HG02943 (cell line): ENCODE measurements at regions not wholly inside any gene's neighbourhood (a gene's known extent, or its start where the extent isn't known, plus 50 kb on each side); places are given as distances from the start of the nearest gene placed in this dataset.

ENCODE experiments used
- ATAC-seq: cut with Tn5 transposase; IDR thresholded peaks from one replicate; pipeline ENCODE4 v1.9.1; 2021; ENCODE audit warnings: mild to moderate bottlenecking, low read depth, moderate library complexity; ENCODE audit not compliant: unreplicated experiment

DNA sequence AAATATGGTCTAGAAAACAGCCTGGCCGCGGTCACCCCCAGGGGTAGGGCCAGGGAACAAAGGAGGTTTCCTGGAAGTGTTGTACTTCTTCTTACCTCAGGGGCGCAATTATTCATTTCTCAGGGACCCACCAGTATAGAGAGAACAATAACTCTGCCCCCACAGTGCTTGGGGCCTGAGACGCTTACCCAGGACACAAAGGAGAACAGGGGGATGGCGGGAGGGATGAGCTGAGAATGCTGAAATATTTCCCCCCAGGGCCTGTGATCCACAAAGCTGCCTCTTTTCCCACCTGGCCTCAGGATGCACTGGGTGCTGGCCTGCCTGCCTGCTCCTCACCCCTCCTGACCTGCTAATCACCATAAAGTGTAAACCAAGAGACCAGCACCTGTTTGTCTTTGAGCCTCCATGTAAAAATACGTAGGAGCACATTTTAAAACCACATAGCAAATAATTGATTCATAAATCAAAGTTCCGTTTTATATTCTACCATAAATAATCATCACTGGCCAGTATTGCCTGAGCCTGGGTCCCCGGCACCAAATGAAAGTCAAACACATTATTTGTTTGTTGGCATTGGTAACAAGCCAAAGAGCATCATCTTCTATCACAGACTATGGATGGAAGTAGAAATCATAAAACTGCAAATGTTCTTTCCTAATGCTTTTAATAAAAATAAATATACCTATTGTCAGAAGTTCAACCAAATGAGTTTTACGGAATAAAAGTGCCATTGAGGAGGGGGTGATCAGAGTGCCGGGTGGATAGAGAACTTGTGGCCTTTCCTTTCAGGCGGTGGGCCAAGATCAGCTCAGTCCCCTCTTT is 67.3 kb upstream of the RMDN2 start:
- no peak for ATAC-seq

DNA sequence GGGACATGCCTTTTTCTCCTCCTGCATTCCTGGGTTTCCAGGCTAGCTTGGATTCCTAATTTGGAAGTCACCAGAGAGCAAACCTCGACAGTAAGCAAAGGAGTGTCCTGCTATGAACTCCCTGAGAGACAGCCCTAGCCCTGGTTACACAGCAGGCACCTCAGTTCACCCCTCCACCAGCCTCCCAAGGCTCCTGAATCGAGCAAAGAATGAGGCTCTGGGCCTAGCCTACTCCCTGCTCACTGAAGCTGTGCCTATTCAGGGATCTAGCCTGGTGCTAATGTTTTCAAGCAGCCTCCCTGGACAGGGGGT is 66.7 kb upstream of the RMDN2 start:
- no peak for ATAC-seq

DNA sequence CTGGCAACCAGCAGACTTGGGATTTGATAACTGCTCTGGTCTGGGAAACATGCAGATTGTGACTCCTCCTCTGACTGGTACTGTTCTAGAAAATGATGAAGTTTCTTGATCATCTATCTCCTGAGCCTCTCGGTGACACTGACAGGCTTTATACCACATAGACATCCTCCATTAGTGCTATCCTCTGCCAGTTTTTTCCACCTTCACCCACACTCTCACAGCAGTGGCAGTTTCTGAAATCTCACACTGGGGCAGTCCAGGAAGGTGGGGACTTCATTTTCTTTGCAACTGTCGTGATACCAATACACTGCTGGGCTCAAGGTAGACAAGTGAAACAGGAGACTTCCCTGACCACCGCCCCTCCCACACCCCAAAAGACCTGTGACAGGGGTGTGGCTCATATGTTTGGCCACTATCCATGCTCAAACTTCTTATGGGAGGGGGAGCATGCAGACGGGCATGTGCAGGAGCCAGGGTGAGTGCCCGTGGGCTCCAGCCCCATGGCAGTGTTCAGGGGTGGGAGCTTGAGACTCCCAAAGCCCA is 66.3 kb upstream of the RMDN2 start:
- ATAC-seq = no peak

DNA sequence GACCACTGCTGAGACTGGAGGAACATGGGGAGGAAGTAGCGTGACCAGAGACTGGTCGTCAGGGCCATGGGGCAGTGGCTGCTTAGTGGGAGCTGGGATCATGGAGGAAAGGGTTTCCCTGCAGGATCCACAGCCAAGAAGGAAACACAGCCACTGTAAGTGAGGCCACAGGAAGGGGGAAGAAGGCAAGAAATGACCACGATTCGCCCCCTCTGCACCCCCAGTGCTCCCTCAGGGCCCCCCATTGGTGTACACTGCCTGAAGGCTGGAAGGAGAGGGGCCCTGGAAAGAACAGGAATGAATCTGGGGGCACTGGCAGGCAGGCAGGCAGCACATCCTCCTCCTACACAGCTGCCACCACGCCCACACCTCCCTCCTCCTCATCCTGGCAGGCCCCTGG is 62.5 kb upstream of the RMDN2 start:
- no peak for ATAC-seq

DNA sequence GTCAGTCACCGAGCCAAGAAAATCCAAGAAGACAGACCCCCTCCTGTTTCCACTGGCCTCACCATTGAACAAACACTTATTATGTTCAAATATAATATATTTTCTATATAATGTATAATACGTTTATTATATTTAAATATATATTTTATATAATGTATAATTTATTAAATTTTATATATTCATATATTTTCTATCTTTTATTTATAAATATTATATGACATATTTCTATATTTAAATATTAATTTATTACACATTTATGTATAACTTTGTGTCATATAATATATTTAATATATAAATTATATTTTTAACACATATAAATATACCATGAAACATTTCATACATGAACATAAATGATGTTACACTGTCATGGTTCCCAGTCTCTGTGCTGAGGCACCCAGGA is 60.9 kb upstream of the RMDN2 start:
- no peak for ATAC-seq

DNA sequence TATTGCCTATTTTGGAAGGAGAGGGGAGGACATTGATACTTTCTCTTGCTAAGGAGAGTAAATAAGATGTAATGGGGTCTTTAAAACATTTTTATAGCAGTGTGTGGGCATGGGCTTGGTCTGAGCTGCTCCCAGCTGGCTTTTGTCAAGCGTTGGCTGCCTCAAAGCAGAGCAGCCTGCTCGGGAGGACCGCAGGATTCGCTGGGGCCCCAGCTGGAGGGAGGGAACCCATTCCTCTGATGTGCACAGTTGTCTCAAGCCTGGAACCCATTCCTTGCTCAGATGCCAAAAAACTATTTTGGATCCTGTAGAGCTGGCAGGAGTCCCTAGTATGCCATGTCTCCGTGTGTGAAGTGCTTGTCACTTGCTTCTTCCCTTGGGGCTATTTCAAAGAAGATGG is 59.4 kb upstream of the RMDN2 start:
- ATAC-seq = no peak

DNA sequence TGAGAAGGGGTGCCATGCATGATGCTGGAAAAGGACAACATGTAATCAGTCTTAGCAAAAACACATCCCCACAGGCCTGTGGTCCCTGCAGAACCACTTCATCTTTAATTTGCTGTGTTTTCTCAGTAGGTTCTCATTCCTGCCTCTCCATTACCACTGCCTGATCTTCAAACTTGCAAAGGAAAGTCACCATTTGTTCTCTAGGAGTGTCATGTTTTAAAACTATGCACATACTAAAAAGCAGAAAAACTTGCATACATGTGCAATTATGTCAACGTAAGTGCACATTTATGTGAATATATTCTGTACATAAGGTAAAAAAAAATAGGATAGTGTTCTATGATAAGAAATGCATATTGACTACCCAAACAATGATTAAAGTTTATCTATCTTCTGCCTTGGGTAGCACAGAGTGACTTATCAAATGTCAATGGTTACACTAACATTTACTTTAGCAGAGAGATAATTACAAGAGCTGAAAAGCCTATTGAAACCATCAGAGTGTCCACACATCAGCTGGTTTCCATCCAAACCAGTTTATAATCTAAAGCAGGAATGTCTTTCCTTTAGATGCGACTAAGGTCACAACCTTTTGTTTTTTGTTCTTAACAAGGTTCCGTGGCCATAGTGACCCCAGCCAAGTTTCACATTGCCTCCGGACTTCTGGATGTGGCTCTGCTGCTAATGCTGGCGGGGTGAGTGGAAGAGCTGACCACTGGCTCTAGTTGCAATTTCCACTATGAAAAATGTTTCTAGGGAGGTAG is 58.7 kb upstream of the RMDN2 start:
- no peak for ATAC-seq

DNA sequence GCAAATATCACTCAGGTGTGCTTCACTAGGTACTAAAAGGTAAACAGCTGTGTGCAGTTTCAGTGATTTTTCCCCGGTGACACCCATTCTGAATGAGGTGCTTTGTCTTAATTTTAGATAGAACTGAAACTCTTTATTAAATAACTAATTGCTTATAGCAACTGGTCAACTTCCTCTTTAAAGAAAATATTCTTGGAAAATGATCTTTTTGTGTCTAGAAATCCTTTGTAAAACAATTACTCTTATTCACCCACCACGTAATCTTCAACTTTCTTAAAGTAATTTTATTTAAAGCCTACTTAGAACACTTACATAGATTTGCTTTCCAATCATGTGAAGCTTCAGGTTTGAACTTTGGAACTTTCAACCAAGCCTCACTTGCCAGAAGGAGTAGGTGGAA is 57.9 kb upstream of the RMDN2 start:
- ATAC-seq = no peak

DNA sequence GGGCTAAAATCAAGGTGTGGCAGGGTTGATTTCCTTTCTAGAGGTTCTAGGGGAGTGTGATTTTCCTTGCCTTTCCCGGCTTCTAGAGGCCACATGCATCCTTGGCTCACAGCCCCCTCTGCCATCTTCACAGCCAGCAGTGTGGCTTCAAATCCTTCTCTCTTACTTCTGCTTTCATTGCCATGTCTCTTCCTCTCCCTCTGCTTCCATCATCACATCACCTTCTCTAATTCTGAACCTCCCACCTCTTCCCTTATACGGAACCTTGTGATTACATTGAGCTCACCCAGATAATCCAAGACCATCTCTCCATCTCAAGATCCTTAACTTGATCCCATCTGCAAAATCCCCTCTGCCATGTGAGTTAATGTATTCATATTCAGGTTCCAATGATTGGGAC is 56.2 kb upstream of the RMDN2 start:
- no peak for ATAC-seq

DNA sequence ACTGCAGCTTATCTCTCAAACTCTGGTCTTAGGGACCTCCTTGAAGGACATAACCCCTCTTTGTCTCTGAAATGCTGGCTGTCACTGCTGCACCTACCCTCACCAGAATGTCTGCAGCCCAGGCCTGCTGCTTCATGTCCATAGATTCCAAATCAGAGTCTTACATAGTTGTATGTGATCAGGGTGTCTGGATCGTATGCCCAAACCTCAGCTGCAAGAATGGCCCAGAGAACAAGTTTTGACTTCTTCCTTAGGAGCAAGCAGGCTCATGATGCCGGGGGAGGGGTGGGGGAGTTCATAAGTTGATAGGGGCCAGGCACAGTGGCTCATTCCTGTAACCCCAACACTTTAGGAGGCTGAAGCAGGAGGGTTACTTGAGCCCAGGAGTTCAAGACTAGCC is 55.8 kb upstream of the RMDN2 start:
- no peak for ATAC-seq

DNA sequence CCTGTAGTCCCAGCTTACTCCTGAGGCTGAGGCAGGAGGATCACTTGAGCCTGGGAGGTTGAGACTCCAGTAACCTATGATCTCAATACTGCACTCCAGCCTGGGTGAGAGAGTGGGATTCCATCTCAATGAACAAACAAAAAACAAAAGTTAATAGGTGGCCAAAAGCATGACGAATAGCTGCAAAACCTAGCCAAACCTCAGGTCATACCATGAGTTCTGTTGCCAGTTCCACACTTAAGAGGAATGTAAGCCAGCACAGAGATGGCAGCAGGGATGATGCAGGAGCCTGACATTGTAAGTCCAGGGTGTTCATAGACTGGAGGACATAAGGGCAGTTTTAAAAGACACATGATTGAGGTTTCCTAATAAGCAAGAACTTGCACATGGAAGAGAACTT is 55.3 kb upstream of the RMDN2 start:
- ATAC-seq = no peak

DNA sequence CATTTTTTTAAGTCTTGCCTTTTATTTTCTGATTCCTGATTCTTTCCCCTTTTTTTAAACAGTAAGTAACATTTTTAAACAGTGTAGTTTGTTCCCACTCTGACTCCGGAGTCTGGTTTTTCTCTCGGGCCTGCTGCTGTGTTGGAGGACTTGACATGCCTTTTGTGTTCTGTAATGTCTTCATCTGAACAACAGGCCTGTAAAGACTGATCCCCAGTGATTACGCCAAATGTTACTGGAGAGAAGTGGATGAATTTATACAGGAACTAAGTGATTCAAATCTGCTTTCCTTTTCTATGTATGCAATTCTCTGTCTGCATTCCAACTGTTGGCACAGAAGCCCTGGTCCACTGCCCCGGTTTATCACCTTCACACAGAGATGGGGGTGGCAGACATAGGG is 54.3 kb upstream of the RMDN2 start:
- no peak for ATAC-seq

DNA sequence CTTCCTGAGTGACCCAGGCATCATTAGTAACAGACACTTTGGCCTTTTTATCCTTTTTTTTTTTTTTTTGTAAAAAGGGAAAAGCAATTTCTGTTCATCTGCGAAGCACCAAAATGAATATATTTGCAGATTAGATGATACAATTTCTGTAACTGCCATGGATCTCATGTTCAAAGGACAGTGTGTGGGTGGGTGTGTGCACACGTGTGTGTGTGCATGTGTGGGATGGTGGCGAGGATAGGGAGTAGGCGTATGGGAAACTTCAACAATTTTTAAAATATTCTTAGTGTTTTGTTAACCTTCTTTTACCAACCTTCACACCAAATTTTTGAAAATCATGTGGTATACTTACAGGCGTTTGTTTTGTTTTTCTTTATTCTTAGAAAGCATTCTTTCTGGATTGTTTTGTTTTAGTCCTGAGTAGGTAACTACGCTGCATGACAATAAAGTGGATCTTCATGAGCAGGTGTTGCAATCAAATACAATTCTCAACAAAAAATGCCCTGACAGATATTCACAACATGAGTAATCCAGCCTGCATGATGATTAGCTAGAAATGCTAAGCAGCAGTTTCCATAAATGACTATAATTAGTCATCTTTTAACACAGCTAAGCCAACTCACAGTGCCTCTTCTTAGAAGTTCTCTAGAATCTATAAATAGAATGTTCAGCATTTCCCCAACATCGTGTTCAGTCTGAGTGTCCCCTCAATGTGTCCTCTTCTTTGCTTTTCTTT is 53.5 kb upstream of the RMDN2 start:
- ATAC-seq = no peak

DNA sequence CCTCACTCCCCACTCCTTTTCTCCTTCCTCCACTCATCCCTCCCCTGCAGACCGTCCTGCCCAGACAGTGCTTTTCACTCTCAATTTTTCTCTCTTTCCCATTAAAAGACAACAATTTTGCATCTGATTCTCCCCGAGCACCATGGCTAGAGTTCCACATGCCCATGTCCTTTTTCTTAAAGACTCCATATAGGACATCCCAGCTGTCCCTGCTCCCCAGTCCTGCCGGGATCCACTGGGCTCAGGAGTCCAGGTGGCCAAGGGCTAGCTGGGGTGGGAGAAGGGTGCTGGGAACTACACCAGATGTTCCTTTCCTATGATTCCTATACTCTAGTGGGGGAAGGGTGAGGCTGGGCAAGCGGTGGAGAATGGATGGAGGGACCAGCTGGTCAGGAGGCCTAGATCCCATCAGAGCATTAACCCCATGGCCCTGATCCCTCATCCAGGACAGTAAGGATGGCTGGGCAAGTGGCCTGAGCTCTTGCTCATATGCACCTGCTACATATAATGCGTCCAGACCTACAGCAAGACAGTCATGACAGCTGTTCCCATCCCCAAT is 52.8 kb upstream of the RMDN2 start:
- no peak for ATAC-seq

DNA sequence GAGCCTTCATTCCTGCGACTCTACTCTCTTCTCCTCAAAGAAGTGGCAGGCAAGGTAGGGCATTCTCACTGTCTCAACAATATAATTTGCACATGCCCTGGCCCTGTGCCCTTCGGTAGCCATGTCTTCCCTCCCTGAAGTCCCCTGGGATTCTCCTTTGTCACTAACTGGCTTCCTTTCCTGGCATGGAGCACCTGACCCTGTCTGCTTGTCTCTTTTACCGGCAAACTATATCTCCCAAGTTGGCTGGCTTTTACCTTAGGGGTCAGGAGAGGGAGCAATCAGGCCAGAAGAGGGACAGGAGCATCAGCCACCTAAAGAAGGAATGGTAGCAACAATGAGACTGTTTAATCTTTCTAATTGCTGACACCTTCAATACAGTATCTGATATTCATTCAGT is 51.9 kb upstream of the RMDN2 start:
- no peak for ATAC-seq

DNA sequence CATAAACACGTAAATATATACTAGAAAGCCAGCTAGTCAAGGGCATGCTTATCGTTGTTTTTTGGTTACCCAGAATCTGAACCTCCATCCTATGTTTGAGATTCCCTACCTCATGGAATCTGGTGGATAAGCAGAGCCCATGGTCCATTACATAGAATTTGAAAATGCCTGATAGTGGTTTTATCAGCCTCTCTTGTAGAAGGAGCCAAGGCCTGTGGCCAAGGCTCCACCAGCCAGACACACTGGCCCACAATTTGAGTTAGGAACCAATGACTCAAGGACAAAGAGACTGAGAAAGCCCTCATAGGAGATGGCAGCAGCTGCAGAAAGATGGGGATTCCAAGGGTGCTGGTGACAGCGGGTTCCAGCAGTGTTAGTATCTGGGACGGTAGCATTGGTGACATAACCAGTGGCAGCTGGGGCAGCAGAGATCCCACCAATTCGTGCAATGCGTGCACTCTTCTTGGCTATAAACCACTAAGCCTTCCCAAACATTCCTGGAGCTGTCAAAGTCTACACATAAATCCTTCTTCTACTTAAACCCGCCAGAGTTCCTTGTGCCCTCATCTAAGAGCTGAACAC is 51.2 kb upstream of the RMDN2 start:
- no peak for ATAC-seq

DNA sequence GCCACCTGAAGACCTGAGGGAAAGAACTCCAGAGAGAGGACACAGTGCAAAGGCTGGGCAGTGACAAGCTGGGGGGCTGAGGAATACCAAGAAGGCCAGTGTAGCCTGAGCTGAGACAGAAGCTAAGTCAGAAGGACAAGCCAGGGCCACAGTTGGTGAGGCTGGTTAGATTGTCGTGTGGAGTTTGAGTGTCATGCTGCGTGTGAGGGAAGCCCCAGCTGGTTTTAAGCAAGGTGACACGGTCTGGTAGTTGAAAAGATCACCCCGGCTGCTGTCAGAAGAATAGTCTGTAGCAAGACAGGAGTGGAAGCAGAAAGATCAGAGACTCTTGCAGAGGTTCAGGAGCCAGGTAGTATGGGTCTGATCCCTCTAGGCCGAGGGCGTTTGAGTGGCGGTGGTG is 50.6 kb upstream of the RMDN2 start:
- no peak for ATAC-seq
